PC-9 (cell line): ENCODE measurements at regions not wholly inside any gene's neighbourhood (a gene's known extent, or its start where the extent isn't known, plus 50 kb on each side); places are given as distances from the start of the nearest gene placed in this dataset.

Experiments used
- EZH2 ChIP-seq: fragments of 200-600 bp; sonication (generic); IDR thresholded peaks from 2 replicates; pipeline ENCODE4 v1.8.0; 2017; ENCODE audit warnings: antibody characterized with exemption, low read depth
- TF ChIP-seq, protein P1 (sequence below): fragments of 200-600 bp; sonication (generic); conservative IDR thresholded peaks from 2 replicates; pipeline ENCODE4 v1.6.1; 2017; ENCODE audit warnings: mixed run types, antibody characterized with exemption, mild to moderate bottlenecking, moderate library complexity

- TF ChIP-seq, protein P1, sequence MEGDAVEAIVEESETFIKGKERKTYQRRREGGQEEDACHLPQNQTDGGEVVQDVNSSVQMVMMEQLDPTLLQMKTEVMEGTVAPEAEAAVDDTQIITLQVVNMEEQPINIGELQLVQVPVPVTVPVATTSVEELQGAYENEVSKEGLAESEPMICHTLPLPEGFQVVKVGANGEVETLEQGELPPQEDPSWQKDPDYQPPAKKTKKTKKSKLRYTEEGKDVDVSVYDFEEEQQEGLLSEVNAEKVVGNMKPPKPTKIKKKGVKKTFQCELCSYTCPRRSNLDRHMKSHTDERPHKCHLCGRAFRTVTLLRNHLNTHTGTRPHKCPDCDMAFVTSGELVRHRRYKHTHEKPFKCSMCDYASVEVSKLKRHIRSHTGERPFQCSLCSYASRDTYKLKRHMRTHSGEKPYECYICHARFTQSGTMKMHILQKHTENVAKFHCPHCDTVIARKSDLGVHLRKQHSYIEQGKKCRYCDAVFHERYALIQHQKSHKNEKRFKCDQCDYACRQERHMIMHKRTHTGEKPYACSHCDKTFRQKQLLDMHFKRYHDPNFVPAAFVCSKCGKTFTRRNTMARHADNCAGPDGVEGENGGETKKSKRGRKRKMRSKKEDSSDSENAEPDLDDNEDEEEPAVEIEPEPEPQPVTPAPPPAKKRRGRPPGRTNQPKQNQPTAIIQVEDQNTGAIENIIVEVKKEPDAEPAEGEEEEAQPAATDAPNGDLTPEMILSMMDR = no peak
- TF ChIP-seq EZH2 = no peak
Measured at GRCh38 chr7:145959981-145960380, 156.6 kb upstream of the CNTNAP2 start.
